Fibroblast of villous mesenchyme (primary cell): ENCODE measurements at regions not wholly inside any gene's neighbourhood (a gene's known extent, or its start where the extent isn't known, plus 50 kb on each side); places are given as distances from the start of the nearest gene placed in this dataset.

Source experiments
- DNase-seq: peaks from one replicate; pipeline ENCODE4 v3.0.0-alpha.2; 2010; ENCODE audit warnings: low read depth
- H3K4me3 ChIP-seq: 2 replicates; pipeline ENCODE4 v1.5.1; 2011; ENCODE audit warnings: low read depth, mild to moderate bottlenecking, low read length
- TF ChIP-seq, protein P1 (sequence below): IDR thresholded peaks from 2 replicates; pipeline ENCODE4 v1.5.1; 2012; ENCODE audit warnings: low read depth, mild to moderate bottlenecking, low read length; ENCODE audit not compliant: insufficient read depth

DNA sequence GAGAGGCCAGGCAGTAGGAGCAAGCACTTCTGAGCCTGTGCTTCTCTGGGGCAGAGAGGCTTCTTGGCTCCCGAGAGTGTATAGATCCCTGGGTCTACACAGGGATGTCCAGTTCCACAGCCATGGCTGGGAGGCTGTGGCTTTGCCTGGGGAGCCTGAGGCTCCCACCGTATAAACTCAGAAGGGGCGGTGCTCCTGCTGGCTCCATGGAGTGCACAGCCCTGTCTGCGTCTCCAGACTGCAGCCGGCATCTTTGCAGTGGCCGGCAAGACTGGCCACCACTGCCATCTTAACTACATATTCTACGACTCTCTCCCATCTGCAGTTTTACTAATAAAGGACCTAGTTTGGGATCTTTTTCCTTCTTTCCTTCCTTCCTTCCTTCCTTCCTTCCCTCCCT is 1253.8 kb downstream of the C4orf33 start:
- TF ChIP-seq, protein P1, sequence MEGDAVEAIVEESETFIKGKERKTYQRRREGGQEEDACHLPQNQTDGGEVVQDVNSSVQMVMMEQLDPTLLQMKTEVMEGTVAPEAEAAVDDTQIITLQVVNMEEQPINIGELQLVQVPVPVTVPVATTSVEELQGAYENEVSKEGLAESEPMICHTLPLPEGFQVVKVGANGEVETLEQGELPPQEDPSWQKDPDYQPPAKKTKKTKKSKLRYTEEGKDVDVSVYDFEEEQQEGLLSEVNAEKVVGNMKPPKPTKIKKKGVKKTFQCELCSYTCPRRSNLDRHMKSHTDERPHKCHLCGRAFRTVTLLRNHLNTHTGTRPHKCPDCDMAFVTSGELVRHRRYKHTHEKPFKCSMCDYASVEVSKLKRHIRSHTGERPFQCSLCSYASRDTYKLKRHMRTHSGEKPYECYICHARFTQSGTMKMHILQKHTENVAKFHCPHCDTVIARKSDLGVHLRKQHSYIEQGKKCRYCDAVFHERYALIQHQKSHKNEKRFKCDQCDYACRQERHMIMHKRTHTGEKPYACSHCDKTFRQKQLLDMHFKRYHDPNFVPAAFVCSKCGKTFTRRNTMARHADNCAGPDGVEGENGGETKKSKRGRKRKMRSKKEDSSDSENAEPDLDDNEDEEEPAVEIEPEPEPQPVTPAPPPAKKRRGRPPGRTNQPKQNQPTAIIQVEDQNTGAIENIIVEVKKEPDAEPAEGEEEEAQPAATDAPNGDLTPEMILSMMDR, result no peak
- H3K4me3 ChIP-seq, result no peak overlapping the region
- DNase-seq, result no peak

DNA sequence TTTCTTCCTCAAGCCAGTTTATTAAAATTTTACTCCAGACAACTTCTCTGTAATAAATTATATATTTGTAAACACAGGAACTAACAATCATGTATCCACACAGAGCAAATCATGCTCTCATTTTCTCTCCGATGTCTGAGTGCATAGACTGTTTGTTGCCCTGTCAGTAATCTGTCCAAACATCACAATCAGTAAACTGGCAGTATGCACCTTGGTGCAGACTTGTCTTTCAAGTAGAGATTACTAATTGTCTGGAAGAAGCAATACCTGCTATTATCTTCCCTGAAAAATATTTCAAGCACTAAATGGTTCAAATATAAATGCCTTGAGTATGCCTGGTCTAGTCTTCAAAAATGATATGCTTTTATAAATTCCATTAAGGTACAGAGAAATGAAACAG is 1260.9 kb downstream of the C4orf33 start:
- no peak for DNase-seq
- TF ChIP-seq, protein P1, result no peak
- H3K4me3 ChIP-seq, result no peak overlapping the region

DNA sequence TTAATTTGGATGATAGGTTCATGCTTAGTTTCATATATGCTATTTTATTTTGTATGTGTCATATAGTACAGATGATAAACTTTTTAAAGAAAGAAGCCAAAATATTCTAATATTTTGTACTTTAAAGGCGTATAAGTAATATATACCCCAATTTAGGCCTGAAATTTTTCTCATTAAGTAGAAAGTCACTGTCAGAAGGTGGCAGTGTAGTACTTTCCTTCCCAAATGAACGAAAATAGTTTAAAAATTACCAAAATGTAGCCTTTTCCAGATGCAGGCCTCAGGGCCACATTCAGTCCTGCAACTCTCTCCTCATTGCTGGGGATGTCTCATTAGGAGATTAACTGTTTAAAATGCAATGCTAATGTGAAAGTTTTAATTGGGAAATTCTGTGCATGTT is 1263.6 kb downstream of the C4orf33 start:
- DNase-seq, result peak; percentile 17
- TF ChIP-seq, protein P1, result peak; percentile 28

DNA sequence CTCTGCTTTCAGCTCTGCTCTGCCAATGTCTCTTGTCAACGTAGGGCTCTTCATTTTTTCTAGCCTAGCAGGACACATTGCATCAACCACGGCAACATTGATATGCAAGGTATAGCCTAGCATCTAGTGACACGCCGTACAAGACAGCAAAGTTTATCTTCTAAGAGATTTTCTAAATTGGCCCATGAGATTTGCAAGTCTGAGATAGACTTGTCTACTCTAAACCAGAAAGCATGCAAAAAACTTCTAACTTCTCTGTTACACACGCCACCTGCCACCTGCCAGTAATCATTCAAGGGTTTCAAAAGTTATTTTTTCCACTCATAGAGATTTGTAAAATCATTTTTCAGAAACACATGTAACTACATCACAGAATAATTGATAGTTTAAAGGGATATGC is 1265.7 kb downstream of the C4orf33 start:
- DNase-seq, result no peak
- H3K4me3 ChIP-seq, result no peak overlapping the region
- TF ChIP-seq, protein P1, result no peak

More for the DNA sequence above, 1263.6 kb downstream of the C4orf33 start:
- H3K4me3 ChIP-seq, result no peak overlapping the region

DNA sequence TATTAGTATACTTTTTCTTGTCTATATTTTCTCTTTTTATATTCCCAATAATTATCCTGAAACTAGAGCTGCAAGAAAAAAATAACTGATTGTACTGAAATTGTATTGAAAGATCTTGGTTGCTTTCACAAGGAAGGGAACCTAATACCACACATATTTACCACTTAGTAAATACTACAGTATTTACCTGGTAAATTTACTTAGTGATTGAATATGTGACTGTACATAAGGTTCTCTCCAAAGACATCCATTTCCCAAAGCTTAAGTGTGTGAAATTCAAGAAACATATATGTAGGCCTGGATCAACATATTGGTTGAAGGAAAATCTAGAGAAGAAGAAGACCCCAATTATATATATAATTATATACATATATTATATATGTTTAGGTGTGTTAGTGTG is 1272.7 kb downstream of the C4orf33 start:
- TF ChIP-seq, protein P1, result no peak
- no peak for DNase-seq
- H3K4me3 ChIP-seq, result no peak overlapping the region

DNA sequence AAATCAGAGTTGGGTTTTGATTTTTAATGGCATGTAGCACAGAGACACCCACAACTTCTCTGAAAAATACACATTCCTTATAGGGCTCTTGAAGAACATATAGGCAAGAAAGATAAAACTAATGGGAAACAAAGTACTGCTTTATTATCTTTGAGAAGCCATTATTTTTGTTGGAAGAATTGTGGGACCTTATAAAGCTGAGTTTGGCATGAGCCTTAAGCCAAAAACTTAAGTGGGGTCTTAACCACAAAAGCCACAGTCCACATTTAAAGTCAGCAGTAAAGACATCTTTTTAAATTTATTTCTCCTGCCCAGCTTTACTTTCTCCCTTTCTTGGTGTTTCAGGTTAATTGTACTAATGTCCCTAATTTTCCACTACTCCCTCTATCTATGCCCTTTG is 1297.3 kb downstream of the C4orf33 start:
- H3K4me3 ChIP-seq, result no peak overlapping the region
- DNase-seq, result peak; percentile 1
- TF ChIP-seq, protein P1, result no peak

DNA sequence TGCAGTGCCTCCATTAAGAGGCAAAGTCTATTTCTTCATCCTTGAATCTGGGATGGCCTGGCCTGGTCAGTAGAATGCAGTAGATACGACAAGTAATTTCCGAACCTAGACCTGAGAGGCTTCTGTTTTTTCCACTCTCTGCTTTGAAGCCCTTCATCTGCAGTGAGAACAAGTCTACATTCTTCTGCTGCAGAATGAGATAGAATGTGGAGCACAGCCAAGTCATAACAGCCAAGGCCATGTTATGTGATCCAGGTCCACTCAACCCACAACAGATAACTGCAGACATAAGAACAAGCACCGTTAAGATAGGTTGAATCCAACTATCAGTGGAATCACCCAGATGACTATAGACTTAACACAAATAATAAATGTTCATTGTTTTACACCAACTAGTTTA is 1297.7 kb downstream of the C4orf33 start:
- peak; percentile 17 for DNase-seq
- no peak overlapping the region for H3K4me3 ChIP-seq
- TF ChIP-seq, protein P1, result no peak
